NCI-H1930 (cell line): ENCODE measurements at regions not wholly inside any gene's neighbourhood (a gene's known extent, or its start where the extent isn't known, plus 50 kb on each side); places are given as distances from the start of the nearest gene placed in this dataset.
A peak's percentile ranks its signal among the peaks of the same experiment; 100 is the strongest.

Experiments
- DNase-seq, 2 experiments: peaks; one replicate each; lab custom pipeline; 2025; lab: John Stamatoyannopoulos, UW

DNA sequence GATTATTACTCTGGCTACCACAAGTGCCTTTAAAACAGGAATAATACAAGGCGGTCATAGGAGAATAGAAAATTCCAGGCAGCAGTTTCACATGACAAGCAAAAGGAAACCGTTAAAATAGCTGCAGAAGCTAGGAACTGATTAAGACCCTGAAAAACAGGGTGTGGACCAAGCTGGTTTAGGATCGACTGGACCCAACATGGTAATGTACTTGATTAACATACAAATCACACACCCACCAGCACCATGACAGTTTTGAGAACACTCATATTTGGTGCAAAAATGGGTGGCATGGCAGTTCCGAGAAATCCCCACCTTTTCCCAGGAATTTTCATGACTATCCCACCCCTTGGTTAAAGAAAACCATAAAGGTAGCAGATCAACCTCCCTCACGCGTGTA lies 51.9 kb upstream of the TMEM163 start:
- DNase-seq: no peak

DNA sequence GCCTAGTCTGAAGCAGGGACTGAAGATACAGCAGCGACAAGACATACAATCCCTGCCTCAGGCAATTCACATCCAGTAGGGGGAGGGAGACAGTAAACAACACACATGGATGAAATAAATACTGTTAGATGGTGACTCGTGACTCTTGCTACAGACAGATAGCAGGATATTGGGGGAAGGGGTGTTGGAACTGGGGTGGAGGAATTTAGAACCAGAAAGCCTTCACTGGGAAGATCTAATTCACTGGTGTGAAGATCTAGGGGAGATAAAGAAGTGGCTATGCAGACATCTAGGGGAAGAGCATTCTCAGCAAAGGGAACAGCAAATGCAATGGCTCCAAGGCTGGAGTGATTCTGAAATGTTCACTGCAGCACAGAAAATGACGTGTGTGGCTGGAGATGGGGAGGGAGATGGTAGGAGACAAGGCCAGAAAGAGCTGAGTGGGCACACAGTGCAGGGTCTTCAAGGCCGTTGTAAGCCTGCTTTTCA lies 52.6 kb upstream of the TMEM163 start:
- DNase-seq: no peak

DNA sequence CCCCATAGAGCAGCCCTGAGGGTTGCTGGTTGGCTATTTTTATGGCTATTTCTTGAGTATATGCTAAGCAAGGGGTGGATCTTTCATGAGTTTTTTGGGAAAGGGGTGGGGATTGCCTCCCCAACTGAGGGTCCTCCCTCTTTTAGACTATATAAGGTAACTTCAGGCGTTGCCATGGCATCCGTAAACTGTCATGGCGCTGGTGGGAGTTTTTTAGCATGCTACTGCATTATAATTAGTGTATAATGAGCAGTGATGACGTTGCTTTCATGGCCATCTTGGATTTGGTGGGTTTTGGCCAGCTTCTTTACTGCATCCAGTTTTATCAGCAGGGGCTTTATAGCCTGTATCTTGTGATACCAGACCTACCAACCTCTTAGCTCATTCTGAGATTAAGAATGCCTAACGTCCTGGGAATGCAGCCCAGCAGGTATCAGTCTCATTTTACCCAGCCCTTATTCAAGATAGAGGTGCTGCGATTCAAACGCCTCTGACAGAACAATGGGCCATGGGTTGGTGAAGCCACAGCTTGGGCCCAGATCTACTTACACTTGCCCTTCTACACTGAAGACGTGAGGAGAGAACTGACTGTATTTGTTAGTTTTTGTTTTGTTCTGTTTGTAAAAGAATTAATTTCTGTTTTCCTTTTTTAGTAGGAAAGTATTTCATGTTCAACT lies 53.8 kb upstream of the TMEM163 start:
- DNase-seq: no peak

DNA sequence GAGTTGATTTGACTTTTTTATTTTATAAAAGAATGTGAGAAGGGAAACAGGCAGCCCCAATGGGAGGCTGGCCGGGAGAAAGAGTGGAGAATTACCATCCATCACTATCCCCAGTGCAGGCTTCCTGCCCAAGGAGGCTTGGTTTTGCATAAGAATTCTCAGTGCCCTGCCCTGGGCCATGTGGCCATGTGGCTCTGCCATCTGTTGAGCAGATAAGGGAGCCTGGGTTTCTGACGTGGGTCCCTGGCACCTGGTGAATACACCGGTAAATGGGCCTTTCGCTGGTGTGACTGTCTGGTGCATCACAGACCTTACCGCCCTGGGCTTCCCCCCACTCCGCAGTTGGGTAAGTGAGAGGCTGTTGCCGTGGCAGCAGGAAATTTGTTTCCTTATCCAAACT lies 54.5 kb upstream of the TMEM163 start:
- no peak for DNase-seq

DNA sequence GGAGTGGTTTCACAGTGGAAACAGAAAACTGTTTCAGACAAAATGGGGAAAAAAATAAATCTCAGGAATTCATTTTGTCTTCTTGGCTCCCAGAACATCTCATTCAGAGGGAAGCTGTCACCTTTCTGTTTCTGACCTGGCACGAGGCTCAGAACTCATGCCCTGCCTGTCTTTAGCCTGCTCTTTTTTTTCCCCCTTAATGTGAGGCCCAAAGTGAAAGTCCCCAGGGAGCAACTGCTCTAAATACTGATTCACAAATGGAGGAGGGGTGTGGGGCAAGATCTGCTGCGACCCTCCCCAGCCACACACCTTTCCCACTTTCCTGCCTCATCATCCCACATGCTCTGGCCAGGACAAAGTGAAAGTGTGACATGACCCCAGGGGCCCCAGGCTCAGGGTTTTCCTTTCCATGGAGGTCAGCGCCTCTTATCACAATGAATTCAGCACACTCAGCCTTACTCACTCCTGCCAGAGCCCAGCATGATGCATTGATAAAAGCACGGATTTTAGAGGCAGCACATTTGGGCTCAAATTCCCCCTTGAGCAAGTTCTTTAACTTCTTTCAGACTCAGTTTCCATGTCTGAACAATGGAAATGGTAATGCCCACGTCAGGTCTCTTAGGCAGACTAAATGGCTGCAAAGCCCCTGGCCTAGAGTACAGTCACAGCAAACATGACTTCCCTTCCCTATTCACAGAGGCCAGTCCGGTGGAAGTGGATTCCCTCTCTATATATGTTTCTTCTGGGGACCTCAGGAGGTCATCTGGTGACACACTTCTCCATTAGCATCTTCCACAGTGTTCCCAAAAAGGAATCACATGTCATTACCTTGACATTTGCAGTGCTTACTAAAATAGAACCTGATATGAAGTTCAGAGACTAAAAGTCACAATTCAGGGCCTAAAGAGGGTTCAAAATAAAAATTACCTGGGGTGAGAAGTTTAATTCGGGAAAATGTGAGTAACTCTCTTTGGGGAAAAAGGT lies 55.3 kb upstream of the TMEM163 start:
- DNase-seq: no peak

DNA sequence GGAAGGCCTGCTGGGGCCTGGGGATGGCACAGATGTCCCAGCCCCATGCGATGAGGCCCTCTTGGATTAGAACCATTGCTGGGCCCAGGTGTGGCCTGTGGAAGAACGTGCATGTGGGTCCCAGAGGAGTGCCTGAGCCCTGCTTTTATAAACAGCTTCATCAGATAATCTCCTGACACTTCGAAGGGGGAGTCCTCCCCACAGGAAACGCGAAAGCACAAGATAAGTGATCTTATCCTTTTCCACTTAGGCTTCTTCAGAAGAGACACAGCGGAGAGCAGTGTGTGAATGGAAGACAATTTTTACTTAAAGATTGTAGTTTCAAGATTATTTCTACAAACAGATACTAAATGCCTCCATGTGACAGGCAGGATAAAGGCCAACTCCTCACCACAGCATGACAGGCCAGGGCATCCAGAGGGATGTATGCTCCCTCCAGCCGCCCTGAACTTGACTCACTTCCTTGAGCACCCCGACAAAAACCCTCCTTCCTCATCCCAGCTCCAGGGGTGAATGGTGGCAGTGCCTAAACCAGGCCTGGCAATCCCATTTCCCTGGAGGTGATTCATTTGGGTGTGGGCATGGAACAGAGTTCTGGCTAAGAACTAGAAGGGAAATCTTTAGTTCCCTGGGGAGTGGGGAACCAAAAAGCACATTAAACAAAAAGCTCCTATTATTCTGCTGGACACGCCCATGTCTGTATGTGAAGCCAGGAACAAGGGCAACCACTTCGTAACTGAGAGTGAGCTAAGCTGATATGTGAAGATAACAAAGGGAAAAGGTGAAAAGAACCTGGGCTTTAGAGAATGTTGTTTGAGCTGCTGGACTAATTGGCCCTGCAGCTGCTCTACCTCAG lies 56.2 kb upstream of the TMEM163 start:
- DNase-seq: peak; percentile 15 to 70

DNA sequence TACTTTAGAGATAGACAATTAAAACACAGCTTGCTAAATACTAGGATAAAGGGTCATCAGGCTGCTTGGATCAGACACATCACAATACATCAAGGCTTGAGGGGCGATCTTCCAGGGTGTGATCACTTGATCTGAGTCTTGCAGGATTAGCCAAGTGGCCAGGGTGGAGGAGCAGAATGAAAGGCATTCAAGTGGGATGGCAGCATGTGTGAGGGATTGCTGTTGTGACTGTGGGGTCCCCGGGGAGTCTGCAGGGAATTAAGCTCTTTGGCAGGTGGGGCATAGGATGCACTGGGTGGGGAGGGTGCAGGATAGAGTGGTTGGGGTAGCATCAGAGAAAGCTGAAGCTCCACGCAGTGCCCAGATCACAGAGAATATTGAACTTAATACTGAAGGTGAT lies 58.0 kb upstream of the TMEM163 start:
- no peak for DNase-seq

DNA sequence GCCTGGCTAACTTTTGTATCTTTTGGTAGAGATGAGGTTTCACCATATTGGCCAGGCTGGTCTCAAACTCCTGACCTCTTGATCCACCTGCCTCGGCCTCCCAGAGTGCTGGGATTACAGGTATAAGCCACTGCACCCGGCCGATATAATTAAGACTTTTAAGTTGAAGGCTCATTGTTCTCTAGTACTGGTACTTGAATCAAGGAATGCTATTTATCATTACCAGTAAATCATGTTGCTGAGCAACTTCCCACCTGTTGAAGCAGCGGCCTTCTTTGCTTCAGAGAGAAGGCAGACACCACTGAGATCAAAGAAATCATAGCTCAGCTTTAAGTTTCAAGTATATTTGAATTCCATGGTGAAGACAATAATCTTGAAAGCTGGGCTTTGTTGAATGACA lies 58.8 kb upstream of the TMEM163 start:
- no peak for DNase-seq

DNA sequence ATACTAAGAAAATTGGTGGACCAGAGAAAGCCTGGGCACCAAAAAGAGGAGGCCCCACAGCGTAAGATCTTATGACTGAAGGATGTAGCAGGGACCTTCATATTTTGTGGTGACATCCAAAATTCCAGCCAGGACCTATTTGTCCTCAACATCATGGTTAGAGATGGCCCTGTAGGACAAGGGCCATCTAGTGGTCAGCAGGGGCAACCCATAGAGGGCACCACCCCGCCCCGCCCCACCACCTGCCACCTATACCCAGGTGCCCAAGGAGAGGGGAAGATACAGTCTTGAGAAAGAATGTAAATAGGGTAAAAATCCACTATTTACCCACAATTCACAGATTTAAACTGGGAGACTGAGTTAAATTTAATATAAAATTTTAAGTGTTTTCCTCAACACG lies 59.6 kb upstream of the TMEM163 start:
- no peak for DNase-seq

DNA sequence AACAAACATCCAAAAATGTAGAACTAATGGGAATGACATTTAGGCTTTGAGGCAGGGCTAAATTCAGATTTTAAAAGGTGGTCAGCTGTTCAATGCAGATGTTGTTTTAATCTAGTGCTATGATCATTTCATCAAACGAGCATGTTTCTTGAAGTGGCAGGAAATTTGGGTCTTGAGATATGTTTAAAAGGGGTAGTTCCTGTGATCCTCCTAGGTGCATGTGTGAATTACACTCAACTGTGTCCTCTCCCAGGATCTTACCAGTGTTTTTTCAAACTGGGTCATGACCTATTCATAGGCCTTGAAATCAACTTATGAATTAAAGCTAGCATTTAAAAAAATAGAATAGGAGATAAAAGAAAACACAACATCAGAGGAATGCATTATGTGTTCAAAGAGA lies 57.4 kb upstream of the ACMSD start:
- no peak for DNase-seq

DNA sequence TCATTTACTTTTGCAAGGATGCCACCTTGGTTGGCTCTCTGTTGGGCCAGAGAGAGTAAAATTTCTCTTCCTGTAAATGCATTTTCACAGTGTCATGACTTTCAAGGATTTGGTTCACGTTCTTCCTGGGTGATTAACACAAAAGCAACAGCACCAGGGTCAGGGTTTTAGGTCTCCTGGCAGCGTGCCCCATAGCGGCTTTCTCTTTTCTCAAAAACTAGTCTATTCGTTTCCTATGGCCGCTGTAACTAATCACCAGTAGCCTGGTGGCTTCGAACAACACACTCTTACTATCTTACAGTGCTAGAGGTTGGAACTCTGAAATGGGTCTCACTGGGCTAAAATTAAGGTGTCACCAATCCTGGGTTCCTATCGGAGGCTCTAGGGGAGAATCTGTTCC lies 56.3 kb upstream of the ACMSD start:
- DNase-seq: no peak

DNA sequence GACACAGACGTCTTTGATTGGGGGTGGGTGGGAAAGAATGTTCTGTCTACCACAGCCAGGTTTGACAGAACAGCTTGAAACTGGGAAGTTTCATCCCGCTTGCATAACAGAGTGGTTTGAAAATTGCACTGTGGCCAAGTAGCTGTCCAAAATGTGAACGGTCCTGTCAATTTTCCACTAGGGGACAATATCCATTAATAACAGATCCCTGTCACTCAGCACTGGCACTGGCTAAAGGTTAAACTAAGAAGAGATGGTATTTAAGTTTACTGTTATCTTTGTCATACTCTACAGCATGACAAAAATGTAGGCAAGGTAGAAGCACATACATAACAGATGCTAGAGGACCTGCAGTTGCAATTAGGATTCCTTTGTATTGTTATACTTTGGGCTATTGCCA lies 55.6 kb upstream of the ACMSD start:
- no peak for DNase-seq

DNA sequence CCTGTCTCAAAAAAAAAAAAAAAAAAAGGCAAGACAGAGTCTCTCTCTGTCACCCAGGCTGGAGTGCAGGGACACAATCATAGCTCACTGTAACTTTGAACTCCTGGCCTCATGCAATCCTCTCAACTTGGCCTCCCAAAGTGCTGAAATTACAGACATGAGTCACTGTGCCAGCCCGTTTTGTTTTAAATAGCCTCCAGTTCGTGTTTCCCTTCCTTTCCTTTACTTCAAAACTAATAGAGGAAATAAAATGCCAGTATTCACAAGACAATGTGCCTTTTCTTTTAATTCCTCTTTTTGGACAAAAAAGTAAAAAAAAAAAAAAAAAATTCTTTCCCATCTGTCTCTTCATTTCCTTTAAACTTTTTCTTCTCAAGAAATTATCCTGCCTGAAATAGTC lies 54.5 kb upstream of the ACMSD start:
- no peak for DNase-seq

DNA sequence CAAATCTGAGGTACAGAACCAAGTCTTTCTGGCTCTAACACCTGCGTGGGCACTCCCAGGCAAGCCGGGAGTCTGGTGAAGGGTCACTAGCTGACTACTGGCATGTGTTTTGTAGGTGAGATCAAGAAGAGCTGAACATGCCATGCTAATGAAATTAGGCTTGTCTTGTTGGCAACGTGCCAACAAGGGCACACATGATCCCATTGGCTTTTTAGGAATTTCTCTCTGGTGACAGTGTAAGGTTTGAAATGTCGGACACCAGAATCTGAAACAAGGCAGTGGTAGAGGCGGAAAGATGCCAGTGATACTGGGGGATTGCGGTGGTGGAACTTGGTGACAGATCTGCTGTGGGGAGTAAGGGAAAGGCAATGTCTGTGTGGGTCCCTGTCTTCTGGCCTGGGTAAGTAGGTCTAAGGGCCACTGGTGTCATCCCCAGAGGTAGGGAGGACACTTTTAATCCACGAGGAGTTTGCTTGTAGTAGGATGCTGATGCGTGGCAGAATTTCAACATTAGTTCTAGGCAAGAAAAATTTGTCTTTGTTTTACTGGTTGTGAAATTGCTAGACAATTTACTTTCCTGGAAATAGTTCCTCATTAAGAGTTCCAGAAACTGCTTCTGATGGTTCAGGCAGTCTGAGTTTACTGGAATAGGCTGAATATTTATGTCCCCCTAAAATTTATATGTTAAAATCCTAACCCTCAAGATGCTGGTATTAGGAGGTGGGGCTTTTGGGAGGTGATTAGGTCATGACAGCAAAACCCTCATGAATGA lies 52.6 kb upstream of the ACMSD start:
- no peak for DNase-seq

DNA sequence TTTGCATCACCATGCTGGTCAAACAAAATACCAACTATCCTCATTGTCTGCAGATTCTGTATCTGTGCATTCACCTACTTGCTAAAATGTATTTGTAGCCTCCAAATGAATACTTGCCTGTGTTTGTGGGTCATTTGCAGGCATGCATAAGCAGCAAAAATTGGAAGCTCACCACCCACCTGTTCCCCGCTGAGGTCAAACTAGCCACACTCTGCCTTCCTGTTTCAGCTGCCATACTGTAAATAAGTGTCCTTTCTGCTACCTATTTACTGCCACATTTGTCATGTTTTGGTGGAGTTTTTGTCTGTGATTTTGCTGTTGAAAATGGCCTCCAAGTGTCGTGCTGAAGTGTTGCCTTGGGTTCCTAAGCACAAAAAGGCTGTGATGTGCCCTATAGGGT lies 50.0 kb upstream of the ACMSD start:
- DNase-seq: no peak
